ENCODE measurements at regions not wholly inside any gene's neighbourhood (a gene's known extent, or its start where the extent isn't known, plus 50 kb on each side); places are given as distances from the start of the nearest gene placed in this dataset.
"Not testable (repeated sequence)": the region's sequence is repeated elsewhere in the genome, so short reads cannot be mapped to it uniquely, and the experiment has no call there.

GRCh38 chr7:115338016-115338415 lies 416.1 kb downstream of the MDFIC start:
- TF ChIP-seq, protein P1, sequence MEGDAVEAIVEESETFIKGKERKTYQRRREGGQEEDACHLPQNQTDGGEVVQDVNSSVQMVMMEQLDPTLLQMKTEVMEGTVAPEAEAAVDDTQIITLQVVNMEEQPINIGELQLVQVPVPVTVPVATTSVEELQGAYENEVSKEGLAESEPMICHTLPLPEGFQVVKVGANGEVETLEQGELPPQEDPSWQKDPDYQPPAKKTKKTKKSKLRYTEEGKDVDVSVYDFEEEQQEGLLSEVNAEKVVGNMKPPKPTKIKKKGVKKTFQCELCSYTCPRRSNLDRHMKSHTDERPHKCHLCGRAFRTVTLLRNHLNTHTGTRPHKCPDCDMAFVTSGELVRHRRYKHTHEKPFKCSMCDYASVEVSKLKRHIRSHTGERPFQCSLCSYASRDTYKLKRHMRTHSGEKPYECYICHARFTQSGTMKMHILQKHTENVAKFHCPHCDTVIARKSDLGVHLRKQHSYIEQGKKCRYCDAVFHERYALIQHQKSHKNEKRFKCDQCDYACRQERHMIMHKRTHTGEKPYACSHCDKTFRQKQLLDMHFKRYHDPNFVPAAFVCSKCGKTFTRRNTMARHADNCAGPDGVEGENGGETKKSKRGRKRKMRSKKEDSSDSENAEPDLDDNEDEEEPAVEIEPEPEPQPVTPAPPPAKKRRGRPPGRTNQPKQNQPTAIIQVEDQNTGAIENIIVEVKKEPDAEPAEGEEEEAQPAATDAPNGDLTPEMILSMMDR (conservative IDR thresholded peaks at IDR 0.05; ENCODE audit: low read depth, low read length), result no peak
- H3K4me3 ChIP-seq (ENCODE audit: low read depth, low read length), result no peak overlapping the region
- no peak for DNase-seq (ENCODE audit: low read depth)

GRCh38 chr7:115332691-115333090 lies 410.8 kb downstream of the MDFIC start:
- TF ChIP-seq, protein P1 (conservative IDR thresholded peaks at IDR 0.05; ENCODE audit: low read depth, low read length), result no peak
- DNase-seq (ENCODE audit: low read depth), result no peak
- H3K4me3 ChIP-seq (ENCODE audit: low read depth, low read length), result no peak overlapping the region

GRCh38 chr7:115329006-115329405 lies 407.1 kb downstream of the MDFIC start:
- DNase-seq (ENCODE audit: low read depth), result no peak
- TF ChIP-seq, protein P1 (conservative IDR thresholded peaks at IDR 0.05; ENCODE audit: low read depth, low read length), result no peak
- H3K4me3 ChIP-seq (ENCODE audit: low read depth, low read length), result no peak overlapping the region

- H3K4me3 ChIP-seq (ENCODE audit: low read depth, low read length), result no peak overlapping the region
- no peak for DNase-seq (ENCODE audit: low read depth)
- TF ChIP-seq, protein P1 (conservative IDR thresholded peaks at IDR 0.05; ENCODE audit: low read depth, low read length), result no peak
Observed at GRCh38 chr7:115328018-115328417, 406.1 kb downstream of the MDFIC start.

- no peak for DNase-seq (ENCODE audit: low read depth)
- no peak overlapping the region for H3K4me3 ChIP-seq (ENCODE audit: low read depth, low read length)
- TF ChIP-seq, protein P1 (conservative IDR thresholded peaks at IDR 0.05; ENCODE audit: low read depth, low read length), result no peak
Observed at GRCh38 chr7:115327326-115327725, 405.4 kb downstream of the MDFIC start.

GRCh38 chr7:115319541-115319940 lies 397.6 kb downstream of the MDFIC start:
- H3K4me3 ChIP-seq (ENCODE audit: low read depth, low read length), result no peak overlapping the region
- no peak for DNase-seq (ENCODE audit: low read depth)
- TF ChIP-seq, protein P1 (conservative IDR thresholded peaks at IDR 0.05; ENCODE audit: low read depth, low read length), result no peak

DNA sequence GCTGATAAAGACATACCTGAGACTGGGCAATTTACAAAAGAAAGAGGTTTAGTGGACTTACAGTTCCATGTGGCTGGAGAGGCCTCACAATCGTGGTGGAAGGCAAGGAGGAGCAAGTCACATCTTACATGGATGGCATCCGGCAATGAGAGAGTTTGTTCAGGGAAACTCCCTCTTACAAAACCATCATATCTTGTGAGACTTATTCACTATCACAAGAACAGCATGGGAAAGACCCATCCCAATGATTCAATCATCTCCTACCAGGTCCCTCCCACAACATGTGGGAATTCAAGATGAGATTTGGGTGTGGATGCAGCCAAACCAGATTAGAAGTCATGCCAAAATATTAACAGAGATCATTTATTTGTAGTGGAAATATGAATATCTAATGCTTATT lies 388.4 kb downstream of the MDFIC start:
- DNase-seq (ENCODE audit: low read depth); H3K4me3 ChIP-seq (ENCODE audit: low read depth, low read length): not testable (repeated sequence)

DNA sequence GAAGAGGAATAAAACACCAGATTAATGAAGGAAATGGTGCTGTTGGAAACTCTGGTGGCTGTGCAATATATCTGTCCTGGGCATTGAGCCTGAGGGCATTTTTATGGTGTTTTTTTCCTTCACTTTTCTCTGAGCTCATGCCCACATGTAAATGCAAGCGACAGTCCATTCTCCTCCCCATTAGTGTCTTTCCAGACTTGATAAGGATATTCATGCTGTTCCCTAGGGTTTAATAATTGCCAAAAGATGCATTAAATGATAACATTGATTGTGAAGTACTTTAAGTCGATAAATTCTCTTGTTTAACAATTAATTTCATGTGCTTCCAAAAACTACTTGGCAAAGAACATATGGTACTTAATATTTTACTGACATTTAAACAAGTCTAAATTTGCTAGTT lies 384.7 kb downstream of the MDFIC start:
- DNase-seq (ENCODE audit: low read depth), result no peak

More for the DNA sequence above, 384.7 kb downstream of the MDFIC start:
- no peak overlapping the region for H3K4me3 ChIP-seq (ENCODE audit: low read depth, low read length)
- TF ChIP-seq, protein P1 (conservative IDR thresholded peaks at IDR 0.05; ENCODE audit: low read depth, low read length), result no peak
